ENCODE measurements at regions not wholly inside any gene's neighbourhood (a gene's known extent, or its start where the extent isn't known, plus 50 kb on each side); places are given as distances from the start of the nearest gene placed in this dataset.

DNA sequence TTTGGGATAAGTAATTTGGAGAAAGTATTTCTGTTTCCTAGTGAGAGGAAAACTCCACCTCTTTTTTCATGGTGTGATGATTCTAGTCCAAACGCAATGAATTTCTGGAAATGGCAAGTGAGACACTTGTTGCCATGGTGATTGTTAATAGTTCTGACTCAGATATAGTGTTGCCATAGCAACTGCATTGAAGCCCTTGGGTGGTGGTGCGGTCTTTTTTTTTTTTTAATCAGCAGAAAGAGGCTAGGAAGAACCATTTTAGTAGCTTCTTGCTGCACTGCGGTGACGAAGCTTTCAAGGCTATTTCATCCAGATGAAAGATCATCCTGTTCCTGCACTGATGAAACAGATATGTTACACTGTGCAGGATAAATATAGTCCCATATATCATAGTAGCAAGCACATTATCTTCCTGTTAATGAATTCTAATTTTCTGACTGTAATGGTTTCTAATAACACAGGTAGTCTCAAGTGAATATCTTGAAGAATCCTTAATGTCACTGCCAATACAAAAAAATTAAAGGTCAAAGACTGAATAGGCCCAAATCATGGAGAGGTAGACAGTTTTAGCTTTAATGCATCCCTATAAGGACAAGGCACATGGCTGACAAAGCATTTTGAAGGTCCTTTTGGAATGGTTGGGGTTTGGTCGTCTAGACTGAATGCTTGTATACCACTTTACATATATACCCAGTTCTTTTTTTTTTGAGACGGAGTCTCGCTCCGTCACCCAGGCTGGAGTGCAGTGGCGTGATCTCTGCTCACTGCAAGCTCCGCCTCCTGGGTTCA lies 125.1 kb upstream of the ZBTB20 start:
- H3K27me3 ChIP-seq: no peaks in the 10 kb centered on the region
- ATAC-seq: no peak
- no peak for TF ChIP-seq POLR2AphosphoS5 (IDR thresholded peaks at IDR 0.05)
- TF ChIP-seq POLR2A (IDR thresholded peaks at IDR 0.05): no peak
- no peak for TF ChIP-seq EP300 (IDR thresholded peaks at IDR 0.05)
- TF ChIP-seq CTCF (IDR thresholded peaks at IDR 0.05): no peak
- H3K36me3 ChIP-seq: no peaks in the 10 kb centered on the region
- WGBS, 2 donors (ENCODE audit: low coverage in 1 of 2): 79 to 82% methylated on average over 10 of the region's 10 CpGs
- H3K4me3 ChIP-seq: no peak overlapping the region
- no peaks in the 10 kb centered on the region for H3K9me3 ChIP-seq
- H3K4me1 ChIP-seq: no peaks in the 10 kb centered on the region
- no peak overlapping the region for H3K27ac ChIP-seq

DNA sequence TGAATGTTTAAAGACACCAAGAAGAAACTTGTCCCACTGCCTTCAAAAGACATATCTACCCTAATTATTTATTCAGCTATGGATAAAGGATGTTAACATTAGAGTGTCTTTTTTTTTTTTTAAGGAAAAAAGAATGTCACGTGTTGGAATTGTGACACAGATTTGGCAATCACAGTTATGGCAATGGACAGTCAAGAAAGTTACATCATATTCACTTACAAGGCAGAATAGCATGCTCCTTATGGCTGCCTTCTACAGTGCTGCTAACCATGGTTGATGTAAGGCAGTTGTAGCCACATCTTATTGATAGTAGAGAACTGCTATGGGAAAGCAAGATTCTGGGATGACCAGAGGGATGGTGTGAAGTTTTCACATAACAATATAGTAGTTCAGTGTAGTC lies 128.8 kb upstream of the ZBTB20 start:
- no peaks in the 10 kb centered on the region for H3K4me1 ChIP-seq
- H3K9me3 ChIP-seq: no peaks in the 10 kb centered on the region
- no peak overlapping the region for H3K4me3 ChIP-seq
- TF ChIP-seq CTCF (IDR thresholded peaks at IDR 0.05): no peak
- TF ChIP-seq POLR2A (IDR thresholded peaks at IDR 0.05): no peak
- TF ChIP-seq EP300 (IDR thresholded peaks at IDR 0.05): no peak
- TF ChIP-seq POLR2AphosphoS5 (IDR thresholded peaks at IDR 0.05): no peak
- WGBS, 2 donors (ENCODE audit: low coverage in 1 of 2): 60 to 88% methylated on average over 1 of the region's 1 CpG
- H3K27me3 ChIP-seq: no peaks in the 10 kb centered on the region
- ATAC-seq: peak; percentile 65
- H3K36me3 ChIP-seq: no peaks in the 10 kb centered on the region
- no peak overlapping the region for H3K27ac ChIP-seq

DNA sequence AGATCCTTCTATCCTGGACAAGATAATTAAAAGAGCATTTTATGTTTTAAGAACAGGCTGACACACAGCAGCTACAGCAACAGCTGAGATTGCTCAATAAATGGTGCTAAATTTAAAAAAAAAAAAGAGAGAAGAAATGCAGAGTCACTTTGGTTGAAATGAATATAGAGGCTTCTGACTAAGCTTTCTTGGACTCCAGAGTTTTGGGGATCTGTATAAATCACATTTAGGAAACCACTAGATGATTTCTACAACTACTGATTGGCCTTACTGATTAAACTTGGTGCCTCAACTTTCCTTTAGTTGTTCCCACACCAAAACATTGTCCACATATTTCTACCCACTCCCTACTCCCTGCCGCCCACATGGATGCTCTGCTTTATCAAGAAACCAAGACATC lies 132.9 kb upstream of the ZBTB20 start:
- no peak for ATAC-seq
- Histone ChIP-seq H3K27ac (no peak overlapping the region), H3K4me3 (no peak overlapping the region), H3K36me3 (no peaks in the 10 kb centered on the region), H3K4me1 (no peaks in the 10 kb centered on the region), H3K9me3 (no peaks in the 10 kb centered on the region), H3K27me3 (no peaks in the 10 kb centered on the region)
- no peak for TF ChIP-seq EP300 (IDR thresholded peaks at IDR 0.05)
- no peak for TF ChIP-seq POLR2A (IDR thresholded peaks at IDR 0.05)
- TF ChIP-seq POLR2AphosphoS5 (IDR thresholded peaks at IDR 0.05): no peak
- TF ChIP-seq CTCF (IDR thresholded peaks at IDR 0.05): no peak
- WGBS, 2 donors (ENCODE audit: low coverage in 1 of 2): 50 to 84% methylated on average over 1 of the region's 1 CpG

GRCh38 chr3:115280506-115280905 lies 133.4 kb upstream of the ZBTB20 start:
- no peak for TF ChIP-seq CTCF (IDR thresholded peaks at IDR 0.05)
- H3K36me3 ChIP-seq: no peaks in the 10 kb centered on the region
- H3K9me3 ChIP-seq: no peaks in the 10 kb centered on the region
- H3K4me3 ChIP-seq: no peak overlapping the region
- H3K27ac ChIP-seq: no peak overlapping the region
- no peak for ATAC-seq
- no peaks in the 10 kb centered on the region for H3K27me3 ChIP-seq
- H3K4me1 ChIP-seq: no peaks in the 10 kb centered on the region
- 60 to 71% methylated on average over 3 of the region's 3 CpGs for WGBS, 2 donors (ENCODE audit: low coverage in 1 of 2)
